ENCODE measurements at regions not wholly inside any gene's neighbourhood (a gene's known extent, or its start where the extent isn't known, plus 50 kb on each side); places are given as distances from the start of the nearest gene placed in this dataset.

DNA sequence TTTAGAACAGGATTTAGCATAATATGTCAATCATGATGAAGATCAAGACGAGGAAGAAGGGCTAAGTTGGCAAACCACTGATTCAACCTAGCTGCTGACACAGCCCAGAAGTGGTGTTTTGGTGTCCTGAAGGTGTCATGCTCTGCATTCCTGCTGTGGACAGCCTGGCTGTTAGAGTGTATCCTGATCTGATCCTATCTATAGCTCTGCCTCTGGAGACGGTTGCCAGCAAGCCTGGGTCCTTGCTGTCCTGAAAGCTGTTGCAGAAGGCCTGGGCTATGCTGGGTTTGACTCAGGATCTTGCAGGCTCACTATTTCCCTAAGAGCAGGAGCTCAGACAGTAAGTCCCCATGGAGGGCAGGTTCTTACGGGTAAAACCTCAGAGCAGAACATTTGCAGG is 416.4 kb downstream of the TSHZ3 start:
- TF ChIP-seq, protein P1, sequence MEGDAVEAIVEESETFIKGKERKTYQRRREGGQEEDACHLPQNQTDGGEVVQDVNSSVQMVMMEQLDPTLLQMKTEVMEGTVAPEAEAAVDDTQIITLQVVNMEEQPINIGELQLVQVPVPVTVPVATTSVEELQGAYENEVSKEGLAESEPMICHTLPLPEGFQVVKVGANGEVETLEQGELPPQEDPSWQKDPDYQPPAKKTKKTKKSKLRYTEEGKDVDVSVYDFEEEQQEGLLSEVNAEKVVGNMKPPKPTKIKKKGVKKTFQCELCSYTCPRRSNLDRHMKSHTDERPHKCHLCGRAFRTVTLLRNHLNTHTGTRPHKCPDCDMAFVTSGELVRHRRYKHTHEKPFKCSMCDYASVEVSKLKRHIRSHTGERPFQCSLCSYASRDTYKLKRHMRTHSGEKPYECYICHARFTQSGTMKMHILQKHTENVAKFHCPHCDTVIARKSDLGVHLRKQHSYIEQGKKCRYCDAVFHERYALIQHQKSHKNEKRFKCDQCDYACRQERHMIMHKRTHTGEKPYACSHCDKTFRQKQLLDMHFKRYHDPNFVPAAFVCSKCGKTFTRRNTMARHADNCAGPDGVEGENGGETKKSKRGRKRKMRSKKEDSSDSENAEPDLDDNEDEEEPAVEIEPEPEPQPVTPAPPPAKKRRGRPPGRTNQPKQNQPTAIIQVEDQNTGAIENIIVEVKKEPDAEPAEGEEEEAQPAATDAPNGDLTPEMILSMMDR (IDR thresholded peaks at IDR 0.05; ENCODE audit: insufficient read depth, low read length), result no peak
- DNase-seq (ENCODE audit: low read depth), result no peak
- H3K4me3 ChIP-seq (ENCODE audit: low read depth, low read length), result no peak overlapping the region

GRCh38 chr19:30930941-30931706 is 418.1 kb downstream of the TSHZ3 start:
- no peak for DNase-seq (ENCODE audit: low read depth)

DNA sequence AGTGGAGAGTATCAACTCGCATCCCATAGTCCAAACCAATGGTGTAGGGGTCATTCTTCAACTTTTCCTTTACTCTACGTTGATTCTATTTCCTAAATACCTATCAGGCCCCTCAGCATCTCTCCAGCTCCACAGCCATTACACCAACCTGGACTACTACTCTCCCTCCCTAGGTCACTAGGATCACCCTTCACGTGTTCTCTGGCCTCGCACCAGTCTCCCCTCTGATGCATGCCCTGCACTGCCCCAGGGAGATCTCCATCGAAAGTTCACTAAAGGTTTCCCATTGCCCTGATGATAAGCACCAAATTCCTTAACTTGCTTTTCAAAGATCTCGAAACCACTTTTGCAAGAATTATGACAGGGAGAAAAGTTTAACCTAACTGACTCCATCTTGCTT is 421.5 kb downstream of the TSHZ3 start:
- TF ChIP-seq, protein P1 (IDR thresholded peaks at IDR 0.05; ENCODE audit: insufficient read depth, low read length), result no peak
- DNase-seq (ENCODE audit: low read depth), result no peak
- no peak overlapping the region for H3K4me3 ChIP-seq (ENCODE audit: low read depth, low read length)

More at GRCh38 chr19:30930941-30931706, 418.1 kb downstream of the TSHZ3 start:
- H3K4me3 ChIP-seq (ENCODE audit: low read depth, low read length), result no peak overlapping the region
- TF ChIP-seq, protein P1 (IDR thresholded peaks at IDR 0.05; ENCODE audit: insufficient read depth, low read length), result no peak

DNA sequence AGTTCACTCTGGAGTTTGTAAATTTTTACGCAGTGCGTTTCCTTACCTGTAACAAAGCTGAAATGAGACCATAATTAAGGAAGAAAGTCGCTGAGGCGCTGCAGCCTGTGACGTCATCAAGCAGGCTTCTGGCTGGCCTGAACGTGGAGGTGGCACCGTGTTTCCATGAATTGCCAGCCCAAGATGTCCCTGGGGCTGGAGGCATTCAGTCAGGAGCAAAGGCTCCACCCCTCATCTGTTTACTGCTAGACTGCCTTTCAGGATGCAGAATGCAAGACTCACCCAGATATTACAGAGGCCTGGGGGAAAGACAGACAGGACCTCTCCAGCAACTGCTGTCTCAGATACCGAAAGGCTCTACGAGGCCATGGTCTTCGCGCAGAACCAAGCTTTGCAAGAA is 424.6 kb downstream of the TSHZ3 start:
- H3K4me3 ChIP-seq (ENCODE audit: low read depth, low read length), result no peak overlapping the region
- TF ChIP-seq, protein P1 (IDR thresholded peaks at IDR 0.05; ENCODE audit: insufficient read depth, low read length), result no peak
- no peak for DNase-seq (ENCODE audit: low read depth)

- TF ChIP-seq, protein P1 (IDR thresholded peaks at IDR 0.05; ENCODE audit: insufficient read depth, low read length), result no peak
- no peak for DNase-seq (ENCODE audit: low read depth)
- H3K4me3 ChIP-seq (ENCODE audit: low read depth, low read length), result no peak overlapping the region
Measured at GRCh38 chr19:30924069-30924636, 425.1 kb downstream of the TSHZ3 start.

- TF ChIP-seq, protein P1 (IDR thresholded peaks at IDR 0.05; ENCODE audit: insufficient read depth, low read length), result no peak
- no peak for DNase-seq (ENCODE audit: low read depth)
- H3K4me3 ChIP-seq (ENCODE audit: low read depth, low read length), result no peak overlapping the region
Measured at GRCh38 chr19:30923621-30924020, 425.6 kb downstream of the TSHZ3 start.

All from fibroblast of the aortic adventitia (primary cell).